ENCODE measurements at regions not wholly inside any gene's neighbourhood (a gene's known extent, or its start where the extent isn't known, plus 50 kb on each side); places are given as distances from the start of the nearest gene placed in this dataset.

GRCh38 chrX:106391284-106391911 is 220.4 kb upstream of the RADX start:
- BruUV-seq (replicated peaks) = no TSS peak
- no peak for TF ChIP-seq EGR1 (IDR thresholded peaks at IDR 0.05; ENCODE audit: low read depth)
- no peak for TF ChIP-seq ZFX (IDR thresholded peaks at IDR 0.05)
- no peak for TF ChIP-seq ZNF274 (IDR thresholded peaks at IDR 0.05; ENCODE audit: low read depth, low read length)
- H3K4me2 ChIP-seq (ENCODE audit: low read length) = no peak overlapping the region
- no peaks in the 10 kb centered on the region for H4K20me1 ChIP-seq (ENCODE audit: insufficient read depth)
- H3K4me1 ChIP-seq (ENCODE audit: control insufficient read depth in 1 of 2, insufficient read depth in 2 of 2, low read length in 2 of 2) = no peaks in the 10 kb centered on the region
- ATAC-seq (no peak), DNase-seq (ENCODE audit: low read depth, low spot score) (no peak)
- intact Hi-C loops (cut with micrococcal nuclease) = no loop called here
- H3K36me3 ChIP-seq (ENCODE audit: control insufficient read depth in 1 of 2, insufficient read depth in 2 of 2, low read length in 2 of 2) = no peaks in the 10 kb centered on the region
- H3K79me2 ChIP-seq (ENCODE audit: insufficient read depth, low read length) = no peaks in the 10 kb centered on the region
- CTCF ChIA-PET = no interaction called here
- H3K9ac ChIP-seq (ENCODE audit: low read length) = no peak overlapping the region
- POLR2A ChIA-PET = no interaction called here
- no peaks in the 10 kb centered on the region for H3K27me3 ChIP-seq (ENCODE audit: insufficient read depth, low read length)
- H2AFZ ChIP-seq (ENCODE audit: low read depth, low read length, poor library complexity, severe bottlenecking) = no peak overlapping the region
- RAD21 ChIA-PET (ENCODE audit: low non-redundant PET in 1 of 2, low total read pairs in 2 of 2, uncharacterized antibody in 2 of 2, unreplicated experiment in 2 of 2) = no interaction called here
- H3K27ac ChIP-seq (ENCODE audit: low read depth, low read length) = no peak overlapping the region
- no peaks in the 10 kb centered on the region for H3K9me3 ChIP-seq (ENCODE audit: control insufficient read depth in 1 of 2, insufficient read depth in 1 of 2, low read depth in 1 of 2, low read length in 2 of 2)
- no peaks in the 10 kb centered on the region for H3K9me2 ChIP-seq (ENCODE audit: insufficient read depth)
- H3K4me3 ChIP-seq (replicated peaks in 1 of 2; ENCODE audit: low read depth in 1 of 2, low read length in 2 of 2) = no peak overlapping the region

GRCh38 chrX:106392346-106392745 is 219.4 kb upstream of the RADX start:
- no peaks in the 10 kb centered on the region for H3K9me3 ChIP-seq (ENCODE audit: control insufficient read depth in 1 of 2, insufficient read depth in 1 of 2, low read depth in 1 of 2, low read length in 2 of 2)
- intact Hi-C loops (cut with micrococcal nuclease) = no loop called here
- H3K9ac ChIP-seq (ENCODE audit: low read length) = no peak overlapping the region
- H3K36me3 ChIP-seq (ENCODE audit: control insufficient read depth in 1 of 2, insufficient read depth in 2 of 2, low read length in 2 of 2) = no peaks in the 10 kb centered on the region
- DNase-seq (ENCODE audit: low read depth, low spot score) = no peak
- ChIA-PET CTCF (interaction anchor here (0.9 to 2.6 kb wide), 2 partner anchors 222 to 352 kb away, joined by 4 to 11 read pairs; no protein-coding TSS in a partner anchor), POLR2A (no interaction called here), RAD21 (ENCODE audit: low non-redundant PET in 1 of 2, low total read pairs in 2 of 2, uncharacterized antibody in 2 of 2, unreplicated experiment in 2 of 2) (no interaction called here)
- no peak overlapping the region for H2AFZ ChIP-seq (ENCODE audit: low read depth, low read length, poor library complexity, severe bottlenecking)
- no peaks in the 10 kb centered on the region for H4K20me1 ChIP-seq (ENCODE audit: insufficient read depth)
- no peaks in the 10 kb centered on the region for H3K4me1 ChIP-seq (ENCODE audit: control insufficient read depth in 1 of 2, insufficient read depth in 2 of 2, low read length in 2 of 2)
- H3K79me2 ChIP-seq (ENCODE audit: insufficient read depth, low read length) = no peaks in the 10 kb centered on the region
- H3K27me3 ChIP-seq (ENCODE audit: insufficient read depth, low read length) = no peaks in the 10 kb centered on the region
- no peak overlapping the region for H3K4me3 ChIP-seq (replicated peaks in 1 of 2; ENCODE audit: low read depth in 1 of 2, low read length in 2 of 2)
- H3K27ac ChIP-seq (ENCODE audit: low read depth, low read length) = no peak overlapping the region
- no peaks in the 10 kb centered on the region for H3K9me2 ChIP-seq (ENCODE audit: insufficient read depth)
- no peak for ATAC-seq
- BruUV-seq (replicated peaks) = no TSS peak
- no peak overlapping the region for H3K4me2 ChIP-seq (ENCODE audit: low read length)
- TF ChIP-seq TCF7L2 (IDR thresholded peaks at IDR 0.05; ENCODE audit: borderline replicate concordance, extremely low read depth, insufficient read depth, insufficient read length) (no peak), ZNF274 (IDR thresholded peaks at IDR 0.05; ENCODE audit: low read depth, low read length) (no peak), YY1 (IDR thresholded peaks at IDR 0.05; ENCODE audit: extremely low read depth, insufficient replicate concordance, low read depth, low read length) (no peak), EZH2 (IDR thresholded peaks at IDR 0.05) (no peak), CEBPB (IDR thresholded peaks at IDR 0.05; ENCODE audit: low read depth) (no peak), MAX (IDR thresholded peaks at IDR 0.05) (no peak), RAD21 (IDR thresholded peaks at IDR 0.05; ENCODE audit: low read depth) (no peak), JUND (IDR thresholded peaks at IDR 0.05) (no peak), REST (IDR thresholded peaks at IDR 0.05; ENCODE audit: low read depth) (no peak), ZFX (IDR thresholded peaks at IDR 0.05) (no peak), CBX3 (IDR thresholded peaks at IDR 0.05; ENCODE audit: low read depth) (no peak), POLR2A (IDR thresholded peaks at IDR 0.05; ENCODE audit: borderline replicate concordance, extremely low read depth, insufficient read depth, insufficient read length) (no peak), ELF1 (IDR thresholded peaks at IDR 0.05; ENCODE audit: borderline replicate concordance, low read depth) (no peak), EGR1 (IDR thresholded peaks at IDR 0.05; ENCODE audit: low read depth) (no peak), SIN3A (IDR thresholded peaks at IDR 0.05; ENCODE audit: low read depth) (no peak)
- TF ChIP-seq, protein P1, sequence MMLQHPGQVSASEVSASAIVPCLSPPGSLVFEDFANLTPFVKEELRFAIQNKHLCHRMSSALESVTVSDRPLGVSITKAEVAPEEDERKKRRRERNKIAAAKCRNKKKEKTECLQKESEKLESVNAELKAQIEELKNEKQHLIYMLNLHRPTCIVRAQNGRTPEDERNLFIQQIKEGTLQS (IDR thresholded peaks at IDR 0.05) = no peak
